Pancreas (tissue), 10 donors: ENCODE measurements at regions not wholly inside any gene's neighbourhood (a gene's known extent, or its start where the extent isn't known, plus 50 kb on each side); places are given as distances from the start of the nearest gene placed in this dataset.
"Not testable (repeated sequence)": the region's sequence is repeated elsewhere in the genome, so short reads cannot be mapped to it uniquely, and the experiment has no call there.

ENCODE experiments used
- ATAC-seq, 4 donors: fragments of 200-7000 bp; cut with Tn5 transposase; one replicate each; pipeline versions ENCODE4 v1.8.0 to v1.9.1; 2020; ENCODE audit warnings: mild to moderate bottlenecking in 4 of 4, moderate library complexity in 4 of 4
- DNase-seq, 6 donors: peaks; one replicate each; pipeline ENCODE4 v3.0.0-alpha.2; 2020
- FAIRE-seq: peaks from 2 replicates; lab custom pipeline; 2012; peaks lifted over from hg19 to GRCh38; lab: Jason Lieb, UNC
- H3K27ac ChIP-seq, 4 donors: fragments of 200-600 bp; sonication (generic); 1 replicate in 3 of 4; 2 replicates in 1 of 4; pipeline versions ENCODE4 v1.5.0 to v1.8.0; 2020
- H3K27me3 ChIP-seq, 4 donors: fragments of 200-600 bp; one replicate each; pipeline ENCODE4 v1.8.0; 2021
- H3K36me3 ChIP-seq, 3 donors: fragments of 200-600 bp; sonication (generic) in 1 of 3; one replicate each; pipeline versions ENCODE4 v1.5.0 to v1.8.0; 2020 to 2021
- H3K4me1 ChIP-seq, 3 donors: fragments of 200-600 bp; one replicate each; pipeline ENCODE4 v1.8.0; 2021
- H3K4me3 ChIP-seq, 4 donors: fragments of 200-600 bp; sonication (generic) in 2 of 4; one replicate each; pipeline versions ENCODE4 v1.5.0 to v1.8.0; 2020 to 2021
- H3K9me3 ChIP-seq, 4 donors: fragments of 200-600 bp; one replicate each; pipeline ENCODE4 v1.8.0; 2021
- WGBS, 2 donors: extraction: QIAGEN DNeasy Blood & Tissue Kit; methylation state at CpG; one replicate each; pipeline ENCODE4 v1.1.7; 2013; 5-methylcytosine and 5-hydroxymethylcytosine counted together
- intact Hi-C, 3 donors: fragments of 100-400 bp; cut with DNase I; formaldehyde crosslinking; loops; one replicate each; pipeline versions ENCODE4 v1.11.1 to v1.14.2; 2022
- TF ChIP-seq, protein P1 (sequence below), 4 donors: fragments of 200-600 bp; sonication (generic) in 3 of 4; IDR thresholded peaks; one replicate each; pipeline versions ENCODE4 v1.5.0 to v1.8.0; 2021; ENCODE audit warnings: antibody characterized with exemption in 4 of 4
- donor health status: healthy with polysubstance abuse.
- donor health status: DM: no; HTN: no; CAD: no; lungs with moderate emphysema.
- donor health status: DM: no; HTN: no; CAD: no.
- donor health status: control.
- donor health status: control.
- donor health status: Bipolar disorder and iron deficiency.
- donor health status: DM: yes; HTN: yes; CAD: no.
- donor health status: DM: no; HTN: no; CAD: no.
- donor health status: DM: no; HTN: no; CAD: no.
- donor health status: DM: yes; HTN: yes; CAD: no.

DNA sequence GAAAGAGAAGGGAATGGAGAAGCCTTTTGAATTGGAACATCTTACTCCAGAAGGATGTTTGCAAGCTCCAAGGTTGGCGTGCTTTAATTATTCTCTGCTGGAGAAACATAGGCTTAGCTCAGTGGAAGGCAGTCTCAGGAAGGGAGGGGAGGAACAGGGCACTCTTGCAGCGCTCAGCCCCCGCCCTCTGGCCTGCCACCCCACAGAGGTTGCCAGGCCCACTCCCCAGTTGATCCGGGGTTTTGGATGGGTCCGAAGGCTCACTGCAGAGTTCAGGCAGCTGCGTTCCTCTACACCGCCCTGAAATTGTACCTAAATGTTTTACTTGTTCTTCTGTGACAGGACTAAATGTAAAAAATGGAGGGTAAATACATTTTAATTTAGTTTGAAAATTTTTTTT is 155.2 kb upstream of the DTNBP1 start:
- 93 to 94% methylated on average over 7 of the region's 7 CpGs for WGBS, 2 donors
- no peak for ATAC-seq
- Histone ChIP-seq H3K36me3 (no peaks in the 10 kb centered on the region), H3K27ac (no peak overlapping the region), H3K27me3 (no peaks in the 10 kb centered on the region), H3K4me3 (no peak overlapping the region), H3K4me1 (no peaks in the 10 kb centered on the region), H3K9me3 (no peaks in the 10 kb centered on the region)
- no peak for DNase-seq
- TF ChIP-seq, protein P1, sequence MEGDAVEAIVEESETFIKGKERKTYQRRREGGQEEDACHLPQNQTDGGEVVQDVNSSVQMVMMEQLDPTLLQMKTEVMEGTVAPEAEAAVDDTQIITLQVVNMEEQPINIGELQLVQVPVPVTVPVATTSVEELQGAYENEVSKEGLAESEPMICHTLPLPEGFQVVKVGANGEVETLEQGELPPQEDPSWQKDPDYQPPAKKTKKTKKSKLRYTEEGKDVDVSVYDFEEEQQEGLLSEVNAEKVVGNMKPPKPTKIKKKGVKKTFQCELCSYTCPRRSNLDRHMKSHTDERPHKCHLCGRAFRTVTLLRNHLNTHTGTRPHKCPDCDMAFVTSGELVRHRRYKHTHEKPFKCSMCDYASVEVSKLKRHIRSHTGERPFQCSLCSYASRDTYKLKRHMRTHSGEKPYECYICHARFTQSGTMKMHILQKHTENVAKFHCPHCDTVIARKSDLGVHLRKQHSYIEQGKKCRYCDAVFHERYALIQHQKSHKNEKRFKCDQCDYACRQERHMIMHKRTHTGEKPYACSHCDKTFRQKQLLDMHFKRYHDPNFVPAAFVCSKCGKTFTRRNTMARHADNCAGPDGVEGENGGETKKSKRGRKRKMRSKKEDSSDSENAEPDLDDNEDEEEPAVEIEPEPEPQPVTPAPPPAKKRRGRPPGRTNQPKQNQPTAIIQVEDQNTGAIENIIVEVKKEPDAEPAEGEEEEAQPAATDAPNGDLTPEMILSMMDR (IDR thresholded peaks at IDR 0.05) = no peak
- no peak for FAIRE-seq
- intact Hi-C loops = no loop called here

DNA sequence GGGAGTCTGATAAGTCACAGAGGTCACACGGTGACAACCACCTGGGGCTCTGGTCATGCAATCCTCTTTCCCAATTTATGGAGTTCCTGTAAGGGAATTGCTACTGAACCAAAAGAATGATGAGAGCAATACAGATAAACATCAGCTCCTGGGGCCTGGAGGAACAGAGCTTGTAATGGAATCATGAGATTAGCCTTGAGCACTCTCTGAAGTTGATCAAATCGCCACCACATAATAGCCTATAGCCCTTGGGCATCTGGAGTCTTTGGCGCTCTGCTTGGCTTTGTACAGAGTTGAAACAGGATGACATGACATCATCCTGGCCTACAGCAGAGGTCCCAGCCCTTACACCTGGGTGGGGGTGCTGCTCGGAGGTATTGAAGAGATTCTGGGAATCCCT is 154.3 kb upstream of the DTNBP1 start:
- H3K4me1 ChIP-seq = no peaks in the 10 kb centered on the region
- TF ChIP-seq, protein P1 (IDR thresholded peaks at IDR 0.05) = no peak
- no peak overlapping the region for H3K4me3 ChIP-seq
- FAIRE-seq (no peak), ATAC-seq (no peak), DNase-seq (no peak)
- H3K9me3 ChIP-seq = no peaks in the 10 kb centered on the region
- intact Hi-C loops = no loop called here
- H3K36me3 ChIP-seq = no peaks in the 10 kb centered on the region
- H3K27ac ChIP-seq = no peak overlapping the region
- 77 to 89% methylated on average over 4 of the region's 4 CpGs for WGBS, 2 donors
- H3K27me3 ChIP-seq = no peaks in the 10 kb centered on the region

DNA sequence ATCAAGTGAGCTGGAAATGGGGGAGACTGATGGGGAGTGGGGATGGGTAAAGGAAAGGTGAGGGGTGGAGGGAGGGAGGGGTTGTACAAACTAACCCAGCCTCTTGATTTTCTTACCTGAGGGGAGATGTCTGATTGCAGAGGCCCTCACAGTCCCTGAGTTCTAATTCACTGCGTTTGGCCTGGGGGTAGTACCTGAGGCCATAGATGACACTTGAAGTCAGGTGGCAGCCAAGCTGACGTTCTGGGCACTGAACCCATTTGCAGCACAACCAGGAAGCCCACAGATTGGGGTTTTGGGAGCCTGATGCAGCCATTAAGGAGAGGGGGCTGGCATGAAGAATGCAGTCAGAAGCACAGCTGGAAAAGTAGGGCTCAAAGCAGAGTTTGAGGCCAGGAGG is 153.8 kb upstream of the DTNBP1 start:
- Histone ChIP-seq H3K9me3 (no peaks in the 10 kb centered on the region), H3K27me3 (no peaks in the 10 kb centered on the region), H3K4me3 (no peak overlapping the region), H3K36me3 (no peaks in the 10 kb centered on the region), H3K4me1 (no peaks in the 10 kb centered on the region), H3K27ac (no peak overlapping the region)
- TF ChIP-seq, protein P1 (IDR thresholded peaks at IDR 0.05) = no peak
- intact Hi-C loops = no loop called here
- DNase-seq (no peak), FAIRE-seq (no peak), ATAC-seq (no peak)
- WGBS, 2 donors = 65 to 70% methylated on average over 2 of the region's 2 CpGs

DNA sequence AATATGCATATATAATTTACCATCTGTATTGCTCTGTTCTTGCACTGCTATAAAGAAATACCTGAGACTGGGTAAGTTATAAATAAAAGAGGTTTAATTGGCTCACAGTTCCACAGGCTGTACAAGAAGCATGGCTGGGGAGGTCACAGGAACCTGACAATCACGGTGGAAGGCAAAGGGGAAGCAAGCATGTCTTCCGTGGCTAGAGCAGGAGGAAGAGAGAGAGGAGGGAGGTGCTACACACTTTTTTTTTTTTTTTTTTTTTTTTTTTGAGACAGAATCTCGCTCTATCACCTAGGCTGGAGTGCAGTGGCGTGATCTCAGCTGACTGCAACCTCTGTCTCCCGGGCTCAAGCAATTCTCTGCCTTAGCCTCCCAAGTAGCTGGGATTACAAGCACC is 150.9 kb upstream of the DTNBP1 start:
- 79 to 80% methylated on average over 5 of the region's 5 CpGs for WGBS, 2 donors
- FAIRE-seq, ATAC-seq: not testable (repeated sequence)

DNA sequence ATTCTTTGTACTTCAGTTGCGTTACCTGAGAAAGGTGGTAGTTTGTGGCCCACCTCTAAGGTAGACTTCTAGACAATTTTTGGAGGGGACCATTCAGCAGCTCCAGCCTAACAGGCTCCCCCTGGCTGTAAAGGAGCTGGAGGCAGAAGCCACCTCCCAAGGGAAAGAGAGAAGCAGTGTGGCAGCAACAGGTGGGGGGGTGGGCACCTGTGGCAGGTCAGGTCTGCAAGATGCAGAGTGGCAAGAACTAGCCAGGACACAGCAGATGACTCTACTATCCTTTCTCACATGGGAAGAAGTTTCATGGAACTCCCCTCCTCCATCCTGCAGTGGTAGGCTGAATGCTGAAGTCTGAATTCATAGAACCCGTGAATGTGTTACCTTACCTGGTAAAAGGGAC is 148.3 kb upstream of the DTNBP1 start:
- Histone ChIP-seq H3K27ac (no peak overlapping the region), H3K27me3 (no peaks in the 10 kb centered on the region), H3K4me1 (no peaks in the 10 kb centered on the region), H3K9me3 (no peaks in the 10 kb centered on the region), H3K4me3 (no peak overlapping the region), H3K36me3 (no peaks in the 10 kb centered on the region)
- FAIRE-seq (no peak), ATAC-seq (no peak), DNase-seq (no peak)
- TF ChIP-seq, protein P1 (IDR thresholded peaks at IDR 0.05) = no peak
- intact Hi-C loops = no loop called here
- 94 to 96% methylated on average over 2 of the region's 2 CpGs for WGBS, 2 donors

More for the DNA sequence above, 150.9 kb upstream of the DTNBP1 start:
- H3K27me3 ChIP-seq, H3K4me3 ChIP-seq, H3K36me3 ChIP-seq, H3K9me3 ChIP-seq, intact Hi-C loops, DNase-seq, H3K27ac ChIP-seq, H3K4me1 ChIP-seq: not testable (repeated sequence)

DNA sequence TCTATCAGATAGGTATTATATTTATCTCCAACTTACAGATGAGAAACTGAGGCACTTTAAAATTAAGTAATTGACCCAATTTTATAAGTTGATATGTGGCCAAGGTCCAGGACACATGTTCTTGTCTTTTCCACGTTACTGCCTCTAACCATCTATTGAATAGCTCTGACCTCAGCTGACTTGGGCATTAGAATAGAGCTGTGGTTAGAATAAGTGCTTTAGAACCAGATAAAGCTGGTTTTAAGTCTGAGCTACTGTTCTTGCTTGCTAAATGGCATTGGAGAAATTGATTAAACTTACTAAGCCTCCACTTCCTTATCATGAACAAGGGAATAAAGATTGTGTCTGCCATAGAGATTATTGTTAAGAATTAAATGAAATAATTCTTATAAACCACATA is 147.8 kb upstream of the DTNBP1 start:
- 28 to 34% methylated on average over 1 of the region's 1 CpG for WGBS, 2 donors

More for the DNA sequence above, 147.8 kb upstream of the DTNBP1 start:
- no peak overlapping the region for H3K27ac ChIP-seq
- TF ChIP-seq, protein P1 (IDR thresholded peaks at IDR 0.05) = no peak
- DNase-seq = no peak
- H3K4me1 ChIP-seq = no peaks in the 10 kb centered on the region
- intact Hi-C loops = no loop called here
- no peak for FAIRE-seq
- H3K4me3 ChIP-seq = no peak overlapping the region
- H3K9me3 ChIP-seq = no peaks in the 10 kb centered on the region
- no peaks in the 10 kb centered on the region for H3K27me3 ChIP-seq
- ATAC-seq = no peak
- H3K36me3 ChIP-seq = no peaks in the 10 kb centered on the region
